ENCODE measurements at regions not wholly inside any gene's neighbourhood (a gene's known extent, or its start where the extent isn't known, plus 50 kb on each side); places are given as distances from the start of the nearest gene placed in this dataset.

DNA sequence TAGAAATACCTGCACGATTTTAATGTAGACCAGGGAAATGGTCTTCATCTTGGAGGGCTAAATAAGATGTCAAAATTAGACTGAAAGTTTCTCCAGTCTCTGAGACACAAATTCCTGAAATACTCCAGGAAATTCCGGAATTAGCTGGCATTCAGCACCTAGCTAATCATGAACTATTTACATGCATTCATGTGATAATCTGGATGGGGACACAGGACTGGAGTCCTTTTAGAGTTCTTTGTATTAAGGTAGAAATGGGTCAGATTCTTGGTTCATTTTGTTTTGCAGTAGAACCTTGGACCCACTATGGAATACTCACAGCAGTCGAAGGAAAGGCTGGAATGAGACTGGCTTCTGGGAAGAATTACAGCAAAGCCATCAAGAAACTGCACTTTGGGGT lies 65.3 kb upstream of the MDFIC start:
- no peak for DNase-seq (ENCODE audit: low read depth in 2 of 2)

DNA sequence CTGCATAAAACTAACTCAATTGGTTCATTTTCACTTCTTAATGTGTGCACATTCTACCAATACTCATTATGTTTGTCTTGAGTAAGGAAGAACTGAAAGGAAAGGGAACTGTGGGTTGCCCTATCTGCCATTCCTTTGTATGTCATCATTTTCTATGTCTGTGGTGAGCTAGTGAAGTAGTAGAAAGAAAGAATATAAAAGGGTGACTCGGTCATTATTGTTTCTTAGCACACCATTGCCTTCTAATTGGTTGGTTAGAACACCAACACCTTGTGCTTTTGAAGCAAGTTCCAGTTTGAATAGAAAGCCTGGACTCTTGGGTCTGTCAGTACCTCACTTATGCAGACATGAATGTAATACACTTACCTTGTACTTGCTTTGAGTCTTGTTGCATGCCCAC lies 64.3 kb upstream of the MDFIC start:
- DNase-seq (ENCODE audit: low read depth in 2 of 2): no peak

DNA sequence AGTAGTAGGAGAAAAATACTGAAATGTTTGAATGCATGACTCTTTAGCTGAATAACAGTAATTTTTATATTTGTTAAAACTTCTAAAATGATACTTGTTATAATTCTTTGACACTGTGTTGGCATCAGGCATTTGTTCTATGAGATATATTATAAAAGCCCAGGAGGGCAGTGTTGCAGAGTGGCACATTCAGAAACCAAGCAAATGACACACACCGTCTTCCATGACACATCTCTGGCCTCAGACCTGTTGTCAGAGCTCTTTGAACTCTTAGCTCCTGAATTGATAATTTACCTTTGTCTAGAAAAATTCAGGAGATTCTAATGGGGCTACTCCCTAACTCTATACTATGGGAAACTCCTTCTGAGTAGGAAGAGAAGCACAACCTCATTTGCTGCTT lies 62.4 kb upstream of the MDFIC start:
- no peak for DNase-seq (ENCODE audit: low read depth in 2 of 2)

DNA sequence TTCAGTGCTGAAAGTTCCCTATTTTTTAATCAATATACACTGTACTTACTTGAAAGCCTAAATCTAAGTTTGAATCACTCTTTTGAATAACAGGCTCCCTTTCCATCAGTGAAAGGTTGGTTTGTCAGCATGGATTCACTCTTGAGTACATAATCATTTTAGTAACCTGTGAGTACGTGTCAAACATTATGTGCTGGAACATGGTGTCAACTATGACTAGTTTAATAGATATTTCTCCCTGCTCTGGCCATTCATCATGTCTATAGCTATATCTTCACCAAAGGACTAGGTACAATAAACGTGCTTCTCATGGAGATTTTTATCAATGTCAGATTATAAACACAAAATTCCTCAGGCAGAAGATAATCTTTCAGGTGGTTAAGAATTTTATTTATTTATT lies 61.7 kb upstream of the MDFIC start:
- DNase-seq (ENCODE audit: low read depth in 2 of 2): no peak

DNA sequence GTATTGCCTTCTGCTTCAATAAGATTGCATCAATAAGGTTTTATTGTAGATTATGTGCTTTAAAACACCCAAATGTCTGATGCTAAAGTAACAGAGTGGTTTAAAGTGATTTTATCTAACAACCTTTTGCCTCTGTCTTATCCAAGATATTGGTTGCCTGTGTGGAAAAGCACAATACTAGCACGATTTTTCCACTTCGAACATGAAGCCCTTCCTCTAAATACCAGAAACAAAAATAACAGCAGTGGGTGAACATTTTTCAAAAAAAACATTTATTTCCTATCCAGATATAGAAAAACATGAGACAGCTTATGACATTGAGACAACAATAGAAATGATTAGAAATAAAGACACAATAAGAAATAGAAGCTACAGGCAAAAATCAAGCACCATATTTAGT lies 59.5 kb upstream of the MDFIC start:
- DNase-seq (ENCODE audit: low read depth in 2 of 2): no peak

DNA sequence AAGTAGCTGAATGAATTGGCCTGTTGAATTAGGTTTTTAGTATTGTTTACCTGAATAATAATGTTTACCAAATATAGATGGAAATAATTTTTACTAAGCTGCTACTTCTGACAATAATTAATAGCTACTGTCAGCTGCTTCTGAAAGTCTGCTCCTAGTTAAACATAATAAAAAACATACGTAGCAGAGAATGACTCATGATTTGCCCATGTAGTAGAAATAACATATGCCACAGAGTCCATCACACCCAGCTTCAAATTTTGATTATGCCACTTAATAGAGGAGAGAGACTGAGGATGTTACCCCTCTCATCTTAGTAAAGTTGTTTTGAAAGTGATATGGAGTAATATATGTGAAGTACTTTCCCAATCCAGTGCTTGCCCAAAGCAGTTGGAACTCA lies 57.6 kb upstream of the MDFIC start:
- no peak for DNase-seq (ENCODE audit: low read depth in 2 of 2)

DNA sequence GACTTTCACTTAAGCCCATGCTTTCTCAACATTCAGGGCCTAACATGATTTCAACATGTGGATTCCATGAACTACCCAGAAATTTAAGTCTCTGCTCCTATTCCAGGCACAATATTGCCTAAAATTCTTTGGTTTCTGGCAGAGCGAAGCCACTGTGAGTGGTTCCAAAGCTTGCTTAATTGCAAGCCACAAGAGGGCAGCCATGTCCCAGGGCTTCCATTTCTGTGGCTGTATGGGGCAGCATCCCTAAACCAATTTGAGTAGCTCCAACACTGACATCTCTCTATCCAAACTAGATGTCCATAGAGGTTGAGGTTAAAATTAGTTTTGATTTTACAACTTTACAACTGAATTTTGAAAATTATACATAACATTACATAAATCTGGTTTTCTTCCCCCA lies 56.3 kb upstream of the MDFIC start:
- peak; percentile 24 to 34 for DNase-seq (ENCODE audit: low read depth in 2 of 2)
